Neuron (in vitro differentiated cells): ENCODE measurements at regions not wholly inside any gene's neighbourhood (a gene's known extent, or its start where the extent isn't known, plus 50 kb on each side); places are given as distances from the start of the nearest gene placed in this dataset.
"Not testable (repeated sequence)": the region's sequence is repeated elsewhere in the genome, so short reads cannot be mapped to it uniquely, and the experiment has no call there.

Experiments
- H2AFZ ChIP-seq: one replicate; pipeline ENCODE4 v1.6.1; 2013; ENCODE audit warnings: low read depth, mild to moderate bottlenecking, inconsistent platforms, low read length, moderate library complexity
- H3K27me3 ChIP-seq: one replicate; pipeline ENCODE4 v1.6.1; 2013; ENCODE audit warnings: low read length; ENCODE audit not compliant: insufficient read depth
- H3K36me3 ChIP-seq: one replicate; pipeline ENCODE4 v1.6.1; 2013; ENCODE audit warnings: low read length; ENCODE audit not compliant: insufficient read depth
- H3K4me1 ChIP-seq: one replicate; pipeline ENCODE4 v1.6.1; 2013; ENCODE audit warnings: low read length; ENCODE audit not compliant: insufficient read depth
- H3K4me3 ChIP-seq: 2 replicates; pipeline ENCODE4 v1.5.1; 2013; ENCODE audit warnings: mild to moderate bottlenecking, low read length, moderate library complexity
- H3K9me3 ChIP-seq: one replicate; pipeline ENCODE4 v1.6.1; 2013; ENCODE audit warnings: low read length

DNA sequence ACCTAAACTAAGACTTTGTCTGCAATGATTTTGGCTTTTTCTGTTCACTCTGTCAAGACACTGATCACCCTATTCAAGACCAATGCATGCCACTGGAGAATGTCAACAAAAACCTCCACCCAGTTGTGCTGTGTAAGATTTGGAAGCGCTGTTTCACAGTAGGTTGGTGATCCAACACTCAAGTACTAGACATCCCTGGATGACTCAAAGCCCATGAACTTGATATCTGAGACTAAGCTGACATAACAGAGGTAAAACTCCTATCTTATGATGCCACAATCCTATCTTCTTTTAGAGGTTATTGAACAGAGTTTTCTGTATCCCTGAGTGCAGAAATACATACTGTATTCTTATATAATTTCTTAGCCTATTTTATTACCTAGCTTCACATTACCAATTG is 251.3 kb upstream of the ETAA1 start:
- no peaks in the 10 kb centered on the region for H3K4me1 ChIP-seq
- no peak overlapping the region for H3K4me3 ChIP-seq
- no peak overlapping the region for H2AFZ ChIP-seq
- no peaks in the 10 kb centered on the region for H3K27me3 ChIP-seq
- H3K9me3 ChIP-seq = no peaks in the 10 kb centered on the region
- no peaks in the 10 kb centered on the region for H3K36me3 ChIP-seq

DNA sequence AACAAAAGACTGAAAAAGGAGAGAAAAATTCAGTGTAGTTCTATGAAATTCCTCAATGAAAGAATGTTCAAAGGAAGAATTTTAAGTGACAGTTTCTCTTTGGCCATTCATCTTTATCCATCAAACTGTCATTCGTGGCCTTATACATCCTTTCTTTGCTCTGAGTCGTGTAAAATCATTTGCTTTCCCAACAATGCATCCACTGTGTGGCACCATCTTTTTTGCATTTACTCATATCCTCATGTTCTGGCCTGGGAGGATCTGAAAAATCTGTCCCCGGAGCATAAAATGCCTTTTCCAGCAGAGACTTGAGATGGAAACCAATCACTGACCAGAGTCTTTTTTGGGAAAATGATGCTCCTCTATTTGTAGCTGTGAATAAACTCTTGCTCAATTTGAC is 240.3 kb upstream of the ETAA1 start:
- no peaks in the 10 kb centered on the region for H3K27me3 ChIP-seq
- H3K4me3 ChIP-seq = no peak overlapping the region
- no peak overlapping the region for H2AFZ ChIP-seq
- no peaks in the 10 kb centered on the region for H3K36me3 ChIP-seq
- H3K9me3 ChIP-seq = no peaks in the 10 kb centered on the region
- no peaks in the 10 kb centered on the region for H3K4me1 ChIP-seq

DNA sequence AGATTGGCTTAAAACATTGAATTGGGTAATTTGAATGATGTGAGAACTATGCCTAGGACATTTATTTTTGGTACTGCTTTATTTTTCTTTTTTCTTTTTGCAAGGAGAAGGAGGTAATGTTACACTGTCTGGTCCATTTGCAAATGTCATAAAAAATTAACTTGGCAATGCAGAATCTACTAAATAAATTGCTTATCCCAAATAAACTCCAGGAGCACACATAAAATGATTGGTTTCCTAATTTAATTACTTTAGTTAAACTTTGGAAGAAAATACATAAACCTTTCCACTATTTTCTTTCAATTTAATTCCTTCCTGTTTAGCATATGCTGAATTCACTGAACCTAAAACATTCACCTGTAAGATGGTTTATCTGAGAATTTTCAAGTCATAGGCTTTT is 238.4 kb upstream of the ETAA1 start:
- no peaks in the 10 kb centered on the region for H3K4me1 ChIP-seq
- no peak overlapping the region for H2AFZ ChIP-seq
- no peaks in the 10 kb centered on the region for H3K36me3 ChIP-seq
- H3K4me3 ChIP-seq = no peak overlapping the region
- H3K27me3 ChIP-seq = no peaks in the 10 kb centered on the region
- H3K9me3 ChIP-seq = no peaks in the 10 kb centered on the region

DNA sequence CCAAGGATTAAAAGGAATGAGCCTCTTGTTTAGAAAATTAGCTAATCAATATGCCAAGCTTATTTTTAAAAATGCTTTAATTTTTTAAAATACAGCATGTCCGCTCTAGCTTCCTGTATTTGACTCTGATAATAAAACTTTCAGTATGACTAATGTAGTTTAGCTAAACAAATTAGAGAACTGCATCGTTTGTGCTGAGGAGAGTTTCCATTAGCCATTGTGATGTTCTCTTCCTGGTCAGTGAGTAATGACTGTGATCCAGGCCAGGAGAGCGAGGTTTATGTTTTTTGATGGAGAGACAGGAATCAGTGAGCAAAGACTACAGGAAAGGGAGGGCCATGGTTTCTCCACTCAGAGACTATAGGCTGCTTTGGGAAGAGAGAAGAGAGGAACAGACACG is 237.2 kb upstream of the ETAA1 start:
- Histone ChIP-seq H3K9me3 (no peaks in the 10 kb centered on the region), H3K4me1 (no peaks in the 10 kb centered on the region), H3K4me3 (no peak overlapping the region), H3K36me3 (no peaks in the 10 kb centered on the region), H2AFZ (no peak overlapping the region), H3K27me3 (no peaks in the 10 kb centered on the region)

DNA sequence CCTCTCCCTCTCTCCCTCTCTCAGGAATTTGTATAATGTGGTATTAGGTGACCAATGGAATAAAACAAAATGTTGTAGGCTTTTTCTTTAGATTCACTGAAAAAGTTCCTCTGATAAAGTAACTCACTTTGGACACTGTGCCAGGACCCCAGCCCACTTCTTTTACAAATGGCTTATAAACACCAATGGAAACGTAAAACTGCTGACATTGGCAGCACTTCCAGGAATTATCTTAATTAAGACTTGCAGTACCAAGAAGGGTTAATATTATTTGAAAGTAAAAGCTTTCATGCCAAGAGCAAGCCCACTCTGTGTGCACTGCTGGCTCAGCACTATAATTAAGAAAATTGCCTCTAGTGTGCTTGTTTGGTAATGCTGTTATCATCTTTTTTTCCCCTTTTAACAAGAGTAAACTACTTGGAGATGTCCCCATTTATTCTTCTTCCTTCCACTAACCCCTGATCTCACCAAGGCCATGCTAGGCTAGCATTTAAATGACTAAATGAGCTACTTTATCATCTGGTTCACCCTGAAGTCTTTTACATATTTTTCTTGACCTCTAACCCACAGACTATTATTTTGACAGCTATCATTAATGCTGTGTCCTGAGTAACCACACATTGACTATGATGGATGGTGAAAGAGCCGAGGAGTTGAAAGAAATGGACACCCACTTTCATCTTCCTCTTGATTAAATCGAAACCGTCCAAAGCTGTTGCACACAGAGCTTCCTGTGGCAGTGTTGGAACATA is 232.2 kb upstream of the ETAA1 start:
- Histone ChIP-seq H3K4me3 (no peak overlapping the region), H3K9me3 (no peaks in the 10 kb centered on the region), H3K27me3 (no peaks in the 10 kb centered on the region), H3K36me3 (no peaks in the 10 kb centered on the region), H2AFZ (no peak overlapping the region), H3K4me1 (no peaks in the 10 kb centered on the region)

DNA sequence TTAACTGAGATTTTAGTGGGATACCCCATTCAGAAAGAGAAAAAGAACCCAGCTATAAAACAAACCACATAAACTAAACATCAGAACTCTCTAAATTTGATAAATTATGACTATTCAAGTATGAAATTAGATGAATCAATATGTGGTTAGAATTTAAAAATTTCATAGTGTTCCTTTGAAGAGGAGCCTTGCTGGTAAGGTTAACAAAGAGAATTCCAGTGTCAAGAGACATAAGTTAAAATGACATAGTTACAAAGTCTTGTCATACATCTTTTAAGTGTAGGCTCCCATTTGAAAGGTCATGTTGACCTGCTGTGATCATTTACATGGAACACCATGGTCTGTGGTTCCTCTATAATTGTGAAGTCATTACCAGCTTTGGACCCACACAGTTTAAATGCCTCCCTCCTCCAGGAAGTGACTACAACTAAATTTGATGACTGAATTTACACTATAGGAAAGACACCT is 231.6 kb upstream of the ETAA1 start:
- H3K36me3 ChIP-seq = no peaks in the 10 kb centered on the region
- no peak overlapping the region for H3K4me3 ChIP-seq
- no peaks in the 10 kb centered on the region for H3K9me3 ChIP-seq
- no peaks in the 10 kb centered on the region for H3K27me3 ChIP-seq
- H2AFZ ChIP-seq = no peak overlapping the region
- H3K4me1 ChIP-seq = no peaks in the 10 kb centered on the region

DNA sequence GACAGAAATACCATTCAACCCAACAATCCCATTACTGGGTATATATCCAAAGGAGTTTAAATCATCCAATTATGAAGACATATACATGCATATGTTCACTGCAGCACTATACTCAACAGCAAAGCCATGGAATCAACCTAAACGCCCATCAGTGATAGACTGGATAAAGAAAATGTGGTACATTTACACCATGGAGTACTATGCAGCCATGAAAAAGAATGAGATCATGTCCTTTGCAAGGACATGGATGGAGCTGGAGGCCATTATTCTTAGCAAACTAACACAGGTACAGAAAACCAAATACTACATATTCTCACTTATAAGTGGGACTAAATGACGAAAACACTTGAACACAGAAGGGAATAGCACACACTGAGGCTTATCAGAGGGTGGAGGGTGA is 230.6 kb upstream of the ETAA1 start:
- H2AFZ ChIP-seq, H3K36me3 ChIP-seq, H3K27me3 ChIP-seq, H3K4me1 ChIP-seq, H3K4me3 ChIP-seq, H3K9me3 ChIP-seq: not testable (repeated sequence)

DNA sequence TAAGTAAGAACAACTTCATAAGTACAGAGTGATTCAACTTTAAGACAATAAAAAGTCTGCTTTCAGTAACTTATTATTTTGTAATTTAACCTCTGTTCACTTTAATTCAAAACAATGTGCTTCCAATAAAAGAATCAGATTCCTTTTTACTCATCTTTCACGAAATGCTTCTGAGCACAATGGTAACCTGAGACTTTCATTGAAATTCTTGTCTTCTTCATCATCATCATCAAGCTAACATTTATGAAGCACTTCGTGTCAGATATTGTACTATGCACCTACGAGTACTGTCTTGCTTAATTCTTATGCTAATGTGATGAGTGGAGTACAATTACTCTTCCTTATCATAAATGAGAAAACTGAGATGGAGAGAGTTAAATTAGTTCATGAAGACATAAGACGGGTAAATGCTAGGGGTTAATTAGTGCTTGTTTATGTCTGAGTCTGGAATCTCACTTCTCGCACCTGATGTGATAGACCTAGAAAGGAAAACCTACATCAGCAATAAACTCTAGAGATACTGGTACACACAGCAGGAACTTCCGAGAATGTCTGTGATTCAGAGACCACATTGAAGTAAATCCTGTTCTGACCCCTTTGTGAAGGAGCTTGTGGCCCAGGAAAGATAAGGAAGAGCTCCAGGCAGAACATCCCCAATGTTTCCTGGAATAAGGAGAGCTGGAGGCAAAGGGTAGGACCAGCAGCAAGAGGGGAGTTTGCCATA is 227.6 kb upstream of the ETAA1 start:
- H3K4me1 ChIP-seq = no peaks in the 10 kb centered on the region
- no peak overlapping the region for H2AFZ ChIP-seq
- no peaks in the 10 kb centered on the region for H3K9me3 ChIP-seq
- H3K27me3 ChIP-seq = no peaks in the 10 kb centered on the region
- no peak overlapping the region for H3K4me3 ChIP-seq
- no peaks in the 10 kb centered on the region for H3K36me3 ChIP-seq

DNA sequence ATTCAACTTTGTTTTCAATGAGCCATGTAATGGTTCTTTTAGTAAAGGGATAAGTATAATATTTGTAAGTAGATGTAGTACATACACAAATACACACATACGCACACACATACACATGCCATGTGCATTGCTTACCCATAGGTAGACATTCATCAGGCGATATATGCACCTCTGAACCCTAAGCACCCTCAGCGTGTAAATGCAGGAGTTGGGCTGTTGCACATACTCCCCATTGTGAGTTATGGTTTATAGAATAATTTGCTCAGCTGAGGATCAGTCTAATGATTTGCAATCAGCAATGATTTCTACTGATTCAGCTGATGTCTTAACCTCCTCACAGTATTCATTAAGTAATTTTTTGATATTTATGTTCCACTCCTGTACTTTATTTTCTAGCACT is 217.6 kb upstream of the ETAA1 start:
- Histone ChIP-seq H3K4me3 (no peak overlapping the region), H3K9me3 (no peaks in the 10 kb centered on the region), H3K27me3 (no peaks in the 10 kb centered on the region), H3K4me1 (no peaks in the 10 kb centered on the region), H2AFZ (no peak overlapping the region), H3K36me3 (no peaks in the 10 kb centered on the region)

DNA sequence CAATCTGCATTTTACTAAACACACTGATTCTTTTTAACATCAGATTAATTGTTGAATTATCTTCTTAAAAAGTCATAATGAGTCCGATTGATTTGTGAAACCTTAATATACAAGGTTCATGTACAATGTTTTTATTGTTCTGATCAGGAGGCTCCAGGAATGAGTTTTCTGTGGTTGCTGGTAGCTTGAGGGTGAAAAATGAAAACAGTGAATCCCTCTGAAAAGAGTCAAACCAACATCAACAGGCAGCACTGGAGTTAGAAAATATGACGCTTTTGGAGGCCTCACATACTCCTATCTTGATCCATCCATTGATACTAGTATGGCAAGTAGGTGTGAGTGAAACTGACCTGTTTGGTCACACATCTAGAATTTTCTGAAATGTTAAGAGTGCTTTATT is 216.3 kb upstream of the ETAA1 start:
- H2AFZ ChIP-seq = no peak overlapping the region
- no peaks in the 10 kb centered on the region for H3K36me3 ChIP-seq
- no peak overlapping the region for H3K4me3 ChIP-seq
- H3K27me3 ChIP-seq = no peaks in the 10 kb centered on the region
- H3K4me1 ChIP-seq = no peaks in the 10 kb centered on the region
- no peaks in the 10 kb centered on the region for H3K9me3 ChIP-seq

DNA sequence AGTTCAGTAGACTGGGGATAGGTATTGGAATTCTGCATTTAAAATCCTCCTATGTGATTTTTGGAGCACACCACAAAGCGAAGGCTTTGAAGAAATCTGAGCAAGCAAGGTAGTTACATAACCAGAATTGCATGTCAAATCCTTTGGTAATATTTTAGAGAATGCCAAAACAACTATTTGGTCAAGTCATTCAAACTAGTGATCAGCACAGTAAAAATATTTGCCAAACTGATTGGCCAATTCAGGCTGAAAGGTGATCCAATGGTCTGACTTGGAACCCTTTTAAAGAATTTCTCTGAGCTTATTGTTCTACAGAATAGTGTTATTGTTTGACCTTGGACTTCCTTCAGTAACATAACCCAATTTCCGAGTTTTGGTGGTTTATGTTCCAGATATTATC is 214.2 kb upstream of the ETAA1 start:
- Histone ChIP-seq H2AFZ (no peak overlapping the region), H3K36me3 (no peaks in the 10 kb centered on the region), H3K27me3 (no peaks in the 10 kb centered on the region), H3K4me1 (no peaks in the 10 kb centered on the region), H3K9me3 (no peaks in the 10 kb centered on the region), H3K4me3 (no peak overlapping the region)

DNA sequence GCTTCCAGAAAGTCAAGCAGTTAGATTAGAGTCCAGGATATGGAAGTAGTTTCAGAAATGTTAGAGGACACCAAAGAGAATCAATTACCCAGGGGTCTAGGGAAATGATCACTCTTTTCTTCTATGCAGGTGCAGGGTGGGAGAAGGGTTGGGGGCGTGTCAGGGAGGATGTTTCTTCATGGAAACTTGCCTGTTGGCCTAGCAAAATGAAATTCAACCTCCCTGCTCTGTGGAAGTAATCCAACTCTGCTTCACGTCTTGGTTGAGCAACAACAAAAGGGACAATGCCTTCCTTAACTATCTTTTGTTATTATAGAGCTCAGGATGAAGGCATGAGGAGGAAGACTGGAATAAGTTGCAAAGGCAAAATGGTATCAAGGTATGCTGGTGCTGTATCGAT is 210.8 kb upstream of the ETAA1 start:
- no peaks in the 10 kb centered on the region for H3K4me1 ChIP-seq
- H3K9me3 ChIP-seq = no peaks in the 10 kb centered on the region
- H3K27me3 ChIP-seq = no peaks in the 10 kb centered on the region
- no peaks in the 10 kb centered on the region for H3K36me3 ChIP-seq
- no peak overlapping the region for H2AFZ ChIP-seq
- no peak overlapping the region for H3K4me3 ChIP-seq

DNA sequence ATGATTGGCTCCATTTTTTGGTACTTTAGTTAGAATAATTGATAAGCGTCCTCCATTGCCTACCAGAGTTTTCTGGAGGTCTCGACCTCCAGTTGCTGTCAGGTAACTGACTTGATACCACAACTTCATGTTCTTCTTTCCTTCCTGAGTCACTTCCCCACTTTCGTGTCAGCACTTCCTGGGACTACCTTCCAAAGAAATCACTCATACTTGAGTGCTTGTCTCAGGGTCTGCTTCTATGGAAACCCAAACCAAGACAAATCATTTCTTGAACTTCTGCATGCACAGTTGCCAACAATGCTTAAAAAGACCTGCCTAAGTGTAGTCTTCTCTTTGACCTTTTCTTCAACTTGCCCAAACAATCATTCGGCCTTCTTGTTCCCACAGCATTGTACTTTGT is 210.3 kb upstream of the ETAA1 start:
- no peak overlapping the region for H3K4me3 ChIP-seq
- H3K4me1 ChIP-seq = no peaks in the 10 kb centered on the region
- no peaks in the 10 kb centered on the region for H3K36me3 ChIP-seq
- H2AFZ ChIP-seq = no peak overlapping the region
- no peaks in the 10 kb centered on the region for H3K27me3 ChIP-seq
- no peaks in the 10 kb centered on the region for H3K9me3 ChIP-seq

DNA sequence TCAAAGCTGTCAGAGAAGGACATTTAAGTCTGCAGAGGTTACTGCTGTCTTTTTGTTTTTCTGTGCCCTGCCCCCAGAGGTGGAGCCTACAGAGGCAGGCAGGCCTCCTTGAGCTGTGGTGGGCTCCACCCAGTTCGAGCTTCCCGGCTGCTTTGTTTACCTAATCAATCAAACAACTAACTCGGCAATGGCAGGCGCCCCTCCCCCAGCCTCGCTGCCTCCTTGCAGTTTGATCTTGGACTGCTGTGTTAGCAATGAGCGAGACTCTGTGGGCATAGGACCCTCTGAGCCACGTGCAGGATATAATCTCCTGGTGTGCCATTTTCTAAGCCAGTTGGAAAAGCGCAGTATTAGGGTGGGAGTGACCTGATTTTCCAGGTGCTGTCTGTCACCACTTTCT is 201.8 kb upstream of the ETAA1 start:
- H3K27me3 ChIP-seq, H3K9me3 ChIP-seq, H3K4me1 ChIP-seq, H3K4me3 ChIP-seq, H3K36me3 ChIP-seq, H2AFZ ChIP-seq: not testable (repeated sequence)
